MM.1S (cell line): ENCODE measurements at regions not wholly inside any gene's neighbourhood (a gene's known extent, or its start where the extent isn't known, plus 50 kb on each side); places are given as distances from the start of the nearest gene placed in this dataset.

Experiments used
- DNase-seq: peaks from one replicate; pipeline ENCODE4 v3.0.0-alpha.2; 2015
- H2AFZ ChIP-seq: fragments of 300-600 bp; sonication (generic); 2 replicates; pipeline ENCODE4 v1.6.0; 2016; ENCODE audit warnings: antibody characterized with exemption, low read length
- H3F3A ChIP-seq: fragments of 300-600 bp; sonication (generic); 2 replicates; pipeline ENCODE4 v1.6.1; 2016; ENCODE audit warnings: mild to moderate bottlenecking, antibody characterized with exemption, low read length, moderate library complexity, mixed read lengths; ENCODE audit not compliant: insufficient read depth
- H3K27ac ChIP-seq: fragments of 300-600 bp; sonication (generic); 2 replicates; pipeline ENCODE4 v1.5.1; 2016; ENCODE audit warnings: mild to moderate bottlenecking, low read length
- H3K27me3 ChIP-seq: fragments of 300-600 bp; sonication (generic); replicated peaks from 2 replicates; pipeline ENCODE4 v1.6.0; 2016; ENCODE audit warnings: low read length; ENCODE audit not compliant: insufficient read depth
- H3K36me3 ChIP-seq: fragments of 300-600 bp; sonication (generic); replicated peaks from 2 replicates; pipeline ENCODE4 v1.6.1; 2016; ENCODE audit warnings: mild to moderate bottlenecking, low read length, mixed read lengths; ENCODE audit not compliant: insufficient read depth
- H3K4me1 ChIP-seq: fragments of 300-600 bp; sonication (generic); 2 replicates; pipeline ENCODE4 v1.6.1; 2016; ENCODE audit warnings: low read length, mixed read lengths
- H3K4me2 ChIP-seq: fragments of 300-600 bp; sonication (generic); 2 replicates; pipeline ENCODE4 v1.6.0; 2016; ENCODE audit warnings: low read depth, low read length
- H3K4me3 ChIP-seq: fragments of 300-600 bp; sonication (generic); 2 replicates; pipeline ENCODE4 v1.5.1; 2016; ENCODE audit warnings: low read length, mixed read lengths
- H3K79me2 ChIP-seq: fragments of 300-600 bp; sonication (generic); 2 replicates; pipeline ENCODE4 v1.6.1; 2016; ENCODE audit warnings: mixed run types, low read length, mixed read lengths
- H3K9ac ChIP-seq: fragments of 300-600 bp; sonication (generic); 2 replicates; pipeline ENCODE4 v1.6.1; 2016; ENCODE audit warnings: low read length, mixed read lengths
- H3K9me2 ChIP-seq: fragments of 300-600 bp; sonication (generic); replicated peaks from 2 replicates; pipeline ENCODE4 v1.6.1; 2016; ENCODE audit warnings: mild to moderate bottlenecking, low read length, mixed read lengths; ENCODE audit not compliant: insufficient read depth
- H3K9me3 ChIP-seq: fragments of 300-600 bp; sonication (generic); replicated peaks from 2 replicates; pipeline ENCODE4 v1.6.1; 2016; ENCODE audit warnings: mild to moderate bottlenecking, low read length, mixed read lengths; ENCODE audit not compliant: insufficient read depth
- H4K20me1 ChIP-seq: fragments of 300-600 bp; sonication (generic); 2 replicates; pipeline ENCODE4 v1.6.1; 2016; ENCODE audit warnings: mild to moderate bottlenecking, low read length, moderate library complexity, mixed read lengths; ENCODE audit not compliant: insufficient read depth
- CTCF ChIP-seq: fragments of 300-600 bp; sonication (generic); IDR thresholded peaks from 2 replicates; pipeline ENCODE4 v1.5.1; 2016; ENCODE audit warnings: antibody characterized with exemption, low read length, mixed read lengths
- EZH2 ChIP-seq: fragments of 300-600 bp; sonication (generic); optimal IDR thresholded peaks from 2 replicates; pipeline ENCODE3; 2017; ENCODE audit warnings: low read depth, mild to moderate bottlenecking, antibody characterized with exemption, low read length, mixed read lengths
- EZH2phosphoT487 ChIP-seq: fragments of 300-600 bp; sonication (generic); IDR thresholded peaks from 2 replicates; pipeline ENCODE4 v1.6.1; 2018; ENCODE audit warnings: antibody characterized with exemption, low read length

- Histone ChIP-seq H3K36me3 (no peaks in the 10 kb centered on the region; the same call in 1 of the 2 replicates), H3K9ac (no peak overlapping the region), H3K4me2 (no peak overlapping the region), H3K4me3 (no peak overlapping the region), H3K27ac (no peak overlapping the region), H3F3A (no peaks in the 10 kb centered on the region), H3K79me2 (no peaks in the 10 kb centered on the region), H3K27me3 (no peaks in the 10 kb centered on the region), H3K9me3 (no peaks in the 10 kb centered on the region), H2AFZ (no peak overlapping the region), H4K20me1 (no peaks in the 10 kb centered on the region), H3K9me2 (no peaks in the 10 kb centered on the region), H3K4me1 (no peaks in the 10 kb centered on the region)
- DNase-seq: no peak
- TF ChIP-seq EZH2: no peak
- no peak for TF ChIP-seq CTCF
- no peak for TF ChIP-seq EZH2phosphoT487
Measured at GRCh38 chr15:25056484-25057425, 102.0 kb downstream of the SNRPN start.

DNA sequence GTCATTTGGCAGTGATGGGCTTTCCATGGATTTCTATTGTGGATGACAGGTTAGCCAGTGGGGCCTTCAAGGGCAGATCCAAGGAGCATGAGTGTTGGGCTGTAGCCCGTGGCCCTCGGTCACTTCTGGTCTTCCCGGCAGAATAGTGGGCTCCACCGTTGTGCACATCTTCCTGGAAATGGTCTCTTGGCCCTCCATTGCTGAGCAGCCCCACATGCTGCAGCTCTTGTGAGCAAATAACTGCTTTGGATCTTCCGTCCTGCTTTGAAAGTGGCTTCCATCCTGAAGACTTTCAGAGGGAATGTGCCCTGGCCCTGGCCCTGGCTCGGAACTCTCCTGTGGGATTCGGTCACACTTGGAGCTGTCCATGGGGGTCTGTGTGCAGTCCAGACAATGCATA, 102.8 kb downstream of the SNRPN start:
- H3K27ac ChIP-seq: no peak overlapping the region
- no peak overlapping the region for H3K4me3 ChIP-seq
- H3K79me2 ChIP-seq: no peaks in the 10 kb centered on the region
- H2AFZ ChIP-seq: no peak overlapping the region
- no peaks in the 10 kb centered on the region for H4K20me1 ChIP-seq
- no peak for TF ChIP-seq EZH2
- TF ChIP-seq EZH2phosphoT487: no peak
- TF ChIP-seq CTCF: no peak
- H3K9me3 ChIP-seq: no peaks in the 10 kb centered on the region
- H3F3A ChIP-seq: no peaks in the 10 kb centered on the region
- H3K4me1 ChIP-seq: no peaks in the 10 kb centered on the region
- H3K9ac ChIP-seq: no peak overlapping the region
- H3K4me2 ChIP-seq: no peak overlapping the region
- H3K27me3 ChIP-seq: no peaks in the 10 kb centered on the region
- H3K9me2 ChIP-seq: no peaks in the 10 kb centered on the region
- no peak for DNase-seq
- no peaks in the 10 kb centered on the region; the same call in 1 of the 2 replicates for H3K36me3 ChIP-seq

GRCh38 chr15:25058080-25058785, 103.4 kb downstream of the SNRPN start:
- TF ChIP-seq CTCF: no peak
- no peak for TF ChIP-seq EZH2
- TF ChIP-seq EZH2phosphoT487: no peak
- Histone ChIP-seq H3K9ac (no peak overlapping the region), H4K20me1 (no peaks in the 10 kb centered on the region), H3K4me3 (no peak overlapping the region), H3K36me3 (no peaks in the 10 kb centered on the region; the same call in 1 of the 2 replicates), H3K79me2 (no peaks in the 10 kb centered on the region), H3K27ac (no peak overlapping the region), H3K9me2 (no peaks in the 10 kb centered on the region), H3K4me2 (no peak overlapping the region), H3K9me3 (no peaks in the 10 kb centered on the region), H3F3A (no peaks in the 10 kb centered on the region), H3K4me1 (no peaks in the 10 kb centered on the region), H2AFZ (no peak overlapping the region), H3K27me3 (no peaks in the 10 kb centered on the region)
- DNase-seq: no peak
